ENCODE measurements at regions not wholly inside any gene's neighbourhood (a gene's known extent, or its start where the extent isn't known, plus 50 kb on each side); places are given as distances from the start of the nearest gene placed in this dataset.

DNA sequence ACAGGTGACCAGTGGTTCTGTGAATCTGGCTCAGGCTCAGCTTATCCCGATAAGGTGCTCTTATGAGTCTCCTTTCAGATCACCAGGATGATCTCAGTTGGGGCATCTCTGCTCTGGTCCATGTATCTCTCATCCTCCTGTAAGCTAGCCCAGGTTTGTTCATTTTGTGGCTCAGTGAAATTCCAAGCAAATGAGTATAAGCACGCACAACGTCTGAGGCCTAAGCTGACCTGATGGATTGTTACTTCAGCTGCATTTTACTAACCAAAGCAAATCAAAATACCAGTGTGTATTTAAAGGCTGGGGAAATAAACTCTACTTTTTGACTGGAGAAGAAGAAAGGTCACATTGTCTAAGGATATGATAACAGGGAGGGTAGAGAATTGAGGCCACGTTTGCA, 551.0 kb upstream of the BTBD3 start:
- TF ChIP-seq, protein P1, sequence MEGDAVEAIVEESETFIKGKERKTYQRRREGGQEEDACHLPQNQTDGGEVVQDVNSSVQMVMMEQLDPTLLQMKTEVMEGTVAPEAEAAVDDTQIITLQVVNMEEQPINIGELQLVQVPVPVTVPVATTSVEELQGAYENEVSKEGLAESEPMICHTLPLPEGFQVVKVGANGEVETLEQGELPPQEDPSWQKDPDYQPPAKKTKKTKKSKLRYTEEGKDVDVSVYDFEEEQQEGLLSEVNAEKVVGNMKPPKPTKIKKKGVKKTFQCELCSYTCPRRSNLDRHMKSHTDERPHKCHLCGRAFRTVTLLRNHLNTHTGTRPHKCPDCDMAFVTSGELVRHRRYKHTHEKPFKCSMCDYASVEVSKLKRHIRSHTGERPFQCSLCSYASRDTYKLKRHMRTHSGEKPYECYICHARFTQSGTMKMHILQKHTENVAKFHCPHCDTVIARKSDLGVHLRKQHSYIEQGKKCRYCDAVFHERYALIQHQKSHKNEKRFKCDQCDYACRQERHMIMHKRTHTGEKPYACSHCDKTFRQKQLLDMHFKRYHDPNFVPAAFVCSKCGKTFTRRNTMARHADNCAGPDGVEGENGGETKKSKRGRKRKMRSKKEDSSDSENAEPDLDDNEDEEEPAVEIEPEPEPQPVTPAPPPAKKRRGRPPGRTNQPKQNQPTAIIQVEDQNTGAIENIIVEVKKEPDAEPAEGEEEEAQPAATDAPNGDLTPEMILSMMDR (IDR thresholded peaks at IDR 0.05; ENCODE audit: poor library complexity, severe bottlenecking), result no peak
- TF ChIP-seq POLR2AphosphoS5 (IDR thresholded peaks at IDR 0.05) (no peak), EP300 (conservative IDR thresholded peaks at IDR 0.05; ENCODE audit: poor library complexity, severe bottlenecking) (no peak), TAF1 (IDR thresholded peaks at IDR 0.05; ENCODE audit: low read depth) (no peak), EZH2 (IDR thresholded peaks at IDR 0.05; ENCODE audit: borderline replicate concordance, insufficient read depth, low read length, poor library complexity, severe bottlenecking) (no peak), SMC3 (conservative IDR thresholded peaks at IDR 0.05; ENCODE audit: poor library complexity) (no peak), MXI1 (conservative IDR thresholded peaks at IDR 0.05; ENCODE audit: poor library complexity, severe bottlenecking) (no peak), RAD21 (conservative IDR thresholded peaks at IDR 0.05) (no peak)
- TF ChIP-seq, protein P2, sequence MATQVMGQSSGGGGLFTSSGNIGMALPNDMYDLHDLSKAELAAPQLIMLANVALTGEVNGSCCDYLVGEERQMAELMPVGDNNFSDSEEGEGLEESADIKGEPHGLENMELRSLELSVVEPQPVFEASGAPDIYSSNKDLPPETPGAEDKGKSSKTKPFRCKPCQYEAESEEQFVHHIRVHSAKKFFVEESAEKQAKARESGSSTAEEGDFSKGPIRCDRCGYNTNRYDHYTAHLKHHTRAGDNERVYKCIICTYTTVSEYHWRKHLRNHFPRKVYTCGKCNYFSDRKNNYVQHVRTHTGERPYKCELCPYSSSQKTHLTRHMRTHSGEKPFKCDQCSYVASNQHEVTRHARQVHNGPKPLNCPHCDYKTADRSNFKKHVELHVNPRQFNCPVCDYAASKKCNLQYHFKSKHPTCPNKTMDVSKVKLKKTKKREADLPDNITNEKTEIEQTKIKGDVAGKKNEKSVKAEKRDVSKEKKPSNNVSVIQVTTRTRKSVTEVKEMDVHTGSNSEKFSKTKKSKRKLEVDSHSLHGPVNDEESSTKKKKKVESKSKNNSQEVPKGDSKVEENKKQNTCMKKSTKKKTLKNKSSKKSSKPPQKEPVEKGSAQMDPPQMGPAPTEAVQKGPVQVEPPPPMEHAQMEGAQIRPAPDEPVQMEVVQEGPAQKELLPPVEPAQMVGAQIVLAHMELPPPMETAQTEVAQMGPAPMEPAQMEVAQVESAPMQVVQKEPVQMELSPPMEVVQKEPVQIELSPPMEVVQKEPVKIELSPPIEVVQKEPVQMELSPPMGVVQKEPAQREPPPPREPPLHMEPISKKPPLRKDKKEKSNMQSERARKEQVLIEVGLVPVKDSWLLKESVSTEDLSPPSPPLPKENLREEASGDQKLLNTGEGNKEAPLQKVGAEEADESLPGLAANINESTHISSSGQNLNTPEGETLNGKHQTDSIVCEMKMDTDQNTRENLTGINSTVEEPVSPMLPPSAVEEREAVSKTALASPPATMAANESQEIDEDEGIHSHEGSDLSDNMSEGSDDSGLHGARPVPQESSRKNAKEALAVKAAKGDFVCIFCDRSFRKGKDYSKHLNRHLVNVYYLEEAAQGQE (IDR thresholded peaks at IDR 0.05; ENCODE audit: borderline replicate concordance), result no peak

Data from neural cell (in vitro differentiated cells).